ENCODE measurements at regions not wholly inside any gene's neighbourhood (a gene's known extent, or its start where the extent isn't known, plus 50 kb on each side); places are given as distances from the start of the nearest gene placed in this dataset.
A peak's percentile ranks its signal among the peaks of the same experiment; 100 is the strongest.

DNA sequence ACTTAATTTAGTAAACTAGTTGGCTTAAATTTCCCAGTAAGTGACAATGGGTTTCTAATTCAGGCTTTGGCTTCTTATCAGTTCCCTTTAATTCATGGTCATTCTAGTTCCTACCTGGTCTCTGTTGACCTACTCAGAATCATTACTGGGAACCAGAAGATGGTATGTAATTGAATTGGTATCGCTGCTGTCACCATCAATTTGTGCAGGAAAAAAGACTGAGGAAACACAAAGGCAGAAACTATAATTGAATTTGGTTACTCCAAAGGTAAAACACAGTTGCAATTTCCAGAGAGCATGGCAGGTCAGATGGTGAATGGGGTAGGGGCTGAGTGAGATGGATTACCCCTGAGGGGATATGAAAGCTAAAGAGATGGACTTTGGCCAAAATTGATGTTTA, 226.5 kb upstream of the GAP43 start:
- Histone ChIP-seq H3K4me3 (ENCODE audit: low read depth, low read length) (no peak overlapping the region), H3K27ac (no peak overlapping the region), H3K9me3 (ENCODE audit: severe bottlenecking) (no peaks in the 10 kb centered on the region), H3K27me3 (ENCODE audit: insufficient read depth, low read depth, severe bottlenecking) (no peaks in the 10 kb centered on the region), H3K36me3 (no peaks in the 10 kb centered on the region)
- no peak for DNase-seq
- TF ChIP-seq, protein P1, sequence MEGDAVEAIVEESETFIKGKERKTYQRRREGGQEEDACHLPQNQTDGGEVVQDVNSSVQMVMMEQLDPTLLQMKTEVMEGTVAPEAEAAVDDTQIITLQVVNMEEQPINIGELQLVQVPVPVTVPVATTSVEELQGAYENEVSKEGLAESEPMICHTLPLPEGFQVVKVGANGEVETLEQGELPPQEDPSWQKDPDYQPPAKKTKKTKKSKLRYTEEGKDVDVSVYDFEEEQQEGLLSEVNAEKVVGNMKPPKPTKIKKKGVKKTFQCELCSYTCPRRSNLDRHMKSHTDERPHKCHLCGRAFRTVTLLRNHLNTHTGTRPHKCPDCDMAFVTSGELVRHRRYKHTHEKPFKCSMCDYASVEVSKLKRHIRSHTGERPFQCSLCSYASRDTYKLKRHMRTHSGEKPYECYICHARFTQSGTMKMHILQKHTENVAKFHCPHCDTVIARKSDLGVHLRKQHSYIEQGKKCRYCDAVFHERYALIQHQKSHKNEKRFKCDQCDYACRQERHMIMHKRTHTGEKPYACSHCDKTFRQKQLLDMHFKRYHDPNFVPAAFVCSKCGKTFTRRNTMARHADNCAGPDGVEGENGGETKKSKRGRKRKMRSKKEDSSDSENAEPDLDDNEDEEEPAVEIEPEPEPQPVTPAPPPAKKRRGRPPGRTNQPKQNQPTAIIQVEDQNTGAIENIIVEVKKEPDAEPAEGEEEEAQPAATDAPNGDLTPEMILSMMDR (IDR thresholded peaks at IDR 0.05; ENCODE audit: low read depth, low read length): no peak

DNA sequence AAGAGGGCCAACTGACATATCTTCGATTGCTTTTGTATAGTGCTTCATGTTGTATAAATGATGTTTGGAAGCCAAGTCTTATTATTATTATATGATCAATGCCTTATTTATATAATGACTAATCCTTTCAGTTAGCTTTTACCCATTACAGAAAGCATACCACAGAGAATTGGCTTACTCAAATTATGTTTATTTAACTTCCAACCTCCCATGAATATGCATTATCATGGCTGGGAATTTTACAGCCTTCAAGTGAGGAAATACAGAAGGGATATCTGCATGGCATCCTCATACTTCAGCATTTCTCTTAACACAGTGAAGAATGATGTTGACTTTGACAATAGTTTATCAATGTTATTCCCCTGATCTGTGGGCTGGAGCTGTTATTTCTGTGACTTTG, 225.9 kb upstream of the GAP43 start:
- Histone ChIP-seq H3K4me3 (ENCODE audit: low read depth, low read length) (no peak overlapping the region), H3K27me3 (ENCODE audit: insufficient read depth, low read depth, severe bottlenecking) (no peaks in the 10 kb centered on the region), H3K36me3 (no peaks in the 10 kb centered on the region), H3K27ac (no peak overlapping the region), H3K9me3 (ENCODE audit: severe bottlenecking) (no peaks in the 10 kb centered on the region)
- no peak for DNase-seq
- TF ChIP-seq, protein P1 (IDR thresholded peaks at IDR 0.05; ENCODE audit: low read depth, low read length): no peak

DNA sequence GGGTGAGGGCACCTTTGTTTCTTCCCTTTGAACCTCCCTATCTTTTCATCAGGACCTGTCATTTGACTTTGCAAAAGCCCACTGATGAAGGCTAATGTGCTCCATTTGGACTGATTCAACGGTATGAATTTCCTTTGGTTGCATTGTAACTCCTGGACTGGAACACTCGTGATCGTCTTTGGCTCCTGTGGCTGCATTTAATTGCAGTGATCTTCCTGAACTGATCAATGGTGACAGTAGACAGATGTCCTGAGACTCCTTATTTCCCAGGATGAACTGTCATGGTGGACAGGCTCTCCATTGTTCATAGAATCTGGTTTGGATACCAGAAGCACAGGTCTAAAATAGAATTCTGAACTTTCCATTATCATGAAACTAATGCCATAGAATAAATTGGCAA, 224.8 kb upstream of the GAP43 start:
- no peaks in the 10 kb centered on the region for H3K27me3 ChIP-seq (ENCODE audit: insufficient read depth, low read depth, severe bottlenecking)

DNA sequence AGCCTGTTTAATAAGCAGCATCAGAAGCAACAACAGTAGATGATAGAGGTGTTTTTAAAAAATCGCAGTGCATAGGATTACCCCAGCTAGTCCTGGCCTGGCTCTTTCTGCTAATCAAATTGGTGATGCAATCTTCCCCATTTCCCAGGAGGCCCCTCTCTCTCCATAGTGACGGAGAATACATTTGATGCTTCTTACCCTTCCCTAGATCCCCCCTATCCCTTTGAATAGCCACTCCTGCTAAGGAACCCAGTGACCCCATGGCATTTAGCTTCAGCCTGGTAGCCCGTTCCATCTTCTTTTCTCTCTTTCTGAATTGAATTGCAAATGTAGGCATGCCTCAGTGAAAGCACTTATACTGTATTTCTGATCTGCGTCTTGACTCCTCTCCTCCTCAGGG, 223.6 kb upstream of the GAP43 start:
- Histone ChIP-seq H3K9me3 (ENCODE audit: severe bottlenecking) (no peaks in the 10 kb centered on the region), H3K27me3 (ENCODE audit: insufficient read depth, low read depth, severe bottlenecking) (no peaks in the 10 kb centered on the region), H3K36me3 (no peaks in the 10 kb centered on the region), H3K27ac (peak overlapping the region; percentile 89), H3K4me3 (ENCODE audit: low read depth, low read length) (peak overlapping the region; percentile 34)
- DNase-seq: peak; percentile 67
- TF ChIP-seq, protein P1 (IDR thresholded peaks at IDR 0.05; ENCODE audit: low read depth, low read length): no peak

More for the DNA sequence above, 224.8 kb upstream of the GAP43 start:
- Histone ChIP-seq H3K36me3 (no peaks in the 10 kb centered on the region), H3K4me3 (ENCODE audit: low read depth, low read length) (no peak overlapping the region), H3K27ac (peak overlapping the region; percentile 89), H3K9me3 (ENCODE audit: severe bottlenecking) (no peaks in the 10 kb centered on the region)
- DNase-seq: peak; percentile 48
- TF ChIP-seq, protein P1 (IDR thresholded peaks at IDR 0.05; ENCODE audit: low read depth, low read length): no peak

DNA sequence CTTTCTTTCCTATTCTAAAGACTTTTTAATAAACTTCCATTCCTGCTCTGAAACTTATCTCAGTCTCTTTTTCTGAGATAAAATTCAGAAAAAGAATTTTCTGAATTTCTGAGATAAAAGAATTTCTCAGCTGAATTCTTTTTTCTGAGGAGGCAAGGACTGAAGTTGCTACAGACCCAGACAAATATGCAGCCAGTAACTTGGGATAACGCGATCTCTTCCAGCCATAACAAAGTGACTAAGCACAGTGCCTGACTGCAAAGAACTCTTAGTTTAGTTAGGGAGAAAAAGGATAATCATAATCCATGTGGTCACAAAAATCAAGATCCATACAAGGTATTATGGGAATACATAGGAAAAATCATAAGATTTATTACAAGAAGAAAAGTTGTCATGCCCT, 222.0 kb upstream of the GAP43 start:
- no peaks in the 10 kb centered on the region for H3K36me3 ChIP-seq
- H3K9me3 ChIP-seq (ENCODE audit: severe bottlenecking): no peaks in the 10 kb centered on the region
- no peak for DNase-seq
- H3K27ac ChIP-seq: no peak overlapping the region
- TF ChIP-seq, protein P1 (IDR thresholded peaks at IDR 0.05; ENCODE audit: low read depth, low read length): no peak
- no peaks in the 10 kb centered on the region for H3K27me3 ChIP-seq (ENCODE audit: insufficient read depth, low read depth, severe bottlenecking)
- no peak overlapping the region for H3K4me3 ChIP-seq (ENCODE audit: low read depth, low read length)

DNA sequence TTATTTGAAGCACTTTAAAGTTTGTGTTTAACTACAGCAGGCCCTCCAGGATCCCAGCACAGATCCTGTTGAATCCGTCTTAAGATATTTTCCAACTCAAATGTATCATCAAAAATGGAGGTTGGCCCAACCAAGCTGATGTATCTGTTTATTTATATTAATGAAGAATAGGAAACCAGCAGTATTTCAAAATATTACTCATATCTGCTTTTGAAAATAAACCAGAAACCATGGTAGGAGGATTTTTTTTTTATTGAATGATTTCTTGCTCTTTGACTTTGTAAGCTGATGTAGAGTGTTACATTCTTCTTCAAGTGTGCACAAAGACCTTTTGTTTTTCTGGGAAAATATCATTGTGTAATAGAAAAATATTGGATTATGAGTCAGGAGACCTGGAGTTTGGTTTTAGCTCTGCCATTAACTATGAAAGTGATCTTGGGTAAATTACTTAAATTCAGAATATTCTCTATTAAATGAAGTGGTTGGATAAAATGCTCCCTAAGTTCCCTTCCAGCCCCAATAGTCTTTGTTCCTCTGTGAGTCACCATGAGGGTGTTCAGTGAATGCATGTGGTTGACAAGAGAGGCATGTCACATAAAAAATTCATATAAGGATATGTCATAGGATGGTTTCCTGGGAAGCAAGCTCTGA, 221.3 kb upstream of the GAP43 start:
- TF ChIP-seq, protein P1 (IDR thresholded peaks at IDR 0.05; ENCODE audit: low read depth, low read length): no peak
- no peak overlapping the region for H3K27ac ChIP-seq
- no peaks in the 10 kb centered on the region for H3K9me3 ChIP-seq (ENCODE audit: severe bottlenecking)
- H3K27me3 ChIP-seq (ENCODE audit: insufficient read depth, low read depth, severe bottlenecking): no peaks in the 10 kb centered on the region
- no peak for DNase-seq
- no peak overlapping the region for H3K4me3 ChIP-seq (ENCODE audit: low read depth, low read length)
- H3K36me3 ChIP-seq: no peaks in the 10 kb centered on the region
